Karpas-422 (cell line): ENCODE measurements at regions not wholly inside any gene's neighbourhood (a gene's known extent, or its start where the extent isn't known, plus 50 kb on each side); places are given as distances from the start of the nearest gene placed in this dataset.

Experiments
- DNase-seq: peaks from one replicate; pipeline ENCODE4 v3.0.0-alpha.2; 2015
- H2AFZ ChIP-seq: fragments of 200-600 bp; sonication (generic); 2 replicates; pipeline ENCODE4 v1.6.1; 2014; ENCODE audit warnings: antibody characterized with exemption, low read length, mixed read lengths
- H3K27ac ChIP-seq: fragments of 200-600 bp; sonication (generic); 2 replicates; pipeline ENCODE4 v1.5.1; 2014; ENCODE audit warnings: mild to moderate bottlenecking, low read length, moderate library complexity
- H3K27me3 ChIP-seq: fragments of 200-600 bp; sonication (generic); 2 replicates; pipeline ENCODE4 v1.6.1; 2014; ENCODE audit warnings: low read length, mixed read lengths
- H3K36me3 ChIP-seq: fragments of 200-600 bp; sonication (generic); 2 replicates; pipeline ENCODE4 v1.6.1; 2014; ENCODE audit warnings: low read length, mixed read lengths; ENCODE audit not compliant: insufficient read depth
- H3K4me1 ChIP-seq: fragments of 200-600 bp; sonication (generic); 2 replicates; pipeline ENCODE4 v1.6.1; 2014; ENCODE audit warnings: mild to moderate bottlenecking, low read length, mixed read lengths
- H3K4me2 ChIP-seq: fragments of 200-600 bp; sonication (generic); 2 replicates; pipeline ENCODE4 v1.6.1; 2014; ENCODE audit warnings: low read length, low read depth, mild to moderate bottlenecking; ENCODE audit not compliant: poor library complexity, severe bottlenecking
- H3K4me3 ChIP-seq: fragments of 200-600 bp; sonication (generic); 2 replicates; pipeline ENCODE4 v1.5.1; 2014; ENCODE audit warnings: mild to moderate bottlenecking, antibody characterized with exemption, low read length, mixed read lengths
- H3K79me2 ChIP-seq: fragments of 200-600 bp; sonication (generic); 2 replicates; pipeline ENCODE4 v1.6.1; 2014; ENCODE audit warnings: mild to moderate bottlenecking, low read length, mixed read lengths
- H3K9ac ChIP-seq: fragments of 200-600 bp; sonication (generic); 2 replicates; pipeline ENCODE4 v1.6.0; 2014; ENCODE audit warnings: low read length
- H3K9me2 ChIP-seq: fragments of 200-600 bp; sonication (generic), shearing (Covaris generic); replicated peaks from 2 replicates; pipeline ENCODE4 v1.6.0; 2014; ENCODE audit warnings: mild to moderate bottlenecking, low read length, moderate library complexity; ENCODE audit not compliant: insufficient read depth
- H3K9me3 ChIP-seq: fragments of 300-700, 200-600 bp; sonication (generic); 2 replicates; pipeline ENCODE4 v1.6.1; 2014; ENCODE audit warnings: low read length, mixed read lengths
- H4K20me1 ChIP-seq: fragments of 200-600 bp; sonication (generic); 2 replicates; pipeline ENCODE4 v1.6.1; 2014; ENCODE audit warnings: mild to moderate bottlenecking, antibody characterized with exemption, low read length, low read depth; ENCODE audit not compliant: insufficient read depth

DNA sequence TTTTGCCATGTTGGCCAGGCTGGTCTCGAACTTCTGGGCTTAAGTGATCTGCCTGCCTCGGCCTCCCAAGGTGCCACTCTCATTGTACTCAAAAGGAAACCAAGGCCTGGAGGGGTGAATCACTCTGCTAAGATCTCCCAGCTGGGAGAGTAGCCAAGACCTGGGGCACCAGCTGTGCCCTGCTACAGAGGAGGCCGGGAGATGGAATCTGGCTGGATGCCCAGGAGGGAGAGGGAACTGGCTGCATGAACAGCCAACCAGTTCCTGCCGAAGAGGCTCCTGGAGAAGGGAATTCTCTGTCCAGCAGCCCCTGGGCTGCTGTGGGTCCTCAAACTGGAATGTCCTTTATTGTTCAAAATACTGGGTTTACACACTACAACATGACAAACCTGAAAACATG is 238.7 kb upstream of the CIBAR2 start:
- Histone ChIP-seq H3K27me3 (no peaks in the 10 kb centered on the region), H4K20me1 (no peaks in the 10 kb centered on the region), H3K4me2 (no peak overlapping the region), H3K79me2 (no peaks in the 10 kb centered on the region), H3K4me3 (no peak overlapping the region), H3K9me3 (no peaks in the 10 kb centered on the region), H3K36me3 (no peaks in the 10 kb centered on the region), H3K4me1 (no peaks in the 10 kb centered on the region), H2AFZ (no peak overlapping the region), H3K27ac (no peak overlapping the region), H3K9ac (no peak overlapping the region), H3K9me2 (no peaks in the 10 kb centered on the region)
- no peak for DNase-seq

DNA sequence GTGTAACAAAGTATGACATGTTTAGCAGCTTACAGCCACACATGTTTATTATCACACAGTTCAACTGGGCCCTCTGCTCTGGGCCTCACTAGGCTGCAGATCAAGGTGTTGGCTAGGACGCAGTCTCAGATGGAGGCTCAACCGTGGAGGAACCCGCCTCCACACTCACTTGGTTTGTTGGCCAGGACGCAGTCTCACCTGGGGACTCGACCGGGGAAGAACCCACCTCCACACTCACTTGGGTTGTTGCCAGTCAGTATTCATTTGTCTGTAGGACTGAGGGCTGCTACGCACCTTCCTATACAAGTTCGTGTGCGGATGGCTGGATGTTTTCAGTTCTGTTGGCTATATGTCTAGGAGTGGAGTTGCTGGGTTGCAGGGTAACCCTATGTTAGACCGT is 240.7 kb upstream of the CIBAR2 start:
- no peaks in the 10 kb centered on the region for H3K9me3 ChIP-seq
- H3K79me2 ChIP-seq, result no peaks in the 10 kb centered on the region
- no peak overlapping the region for H3K9ac ChIP-seq
- H3K4me1 ChIP-seq, result no peaks in the 10 kb centered on the region
- no peak overlapping the region for H3K4me3 ChIP-seq
- H3K27me3 ChIP-seq, result no peaks in the 10 kb centered on the region
- no peaks in the 10 kb centered on the region for H4K20me1 ChIP-seq
- H2AFZ ChIP-seq, result no peak overlapping the region
- no peaks in the 10 kb centered on the region for H3K36me3 ChIP-seq
- H3K27ac ChIP-seq, result no peak overlapping the region
- no peak for DNase-seq
- H3K9me2 ChIP-seq, result no peaks in the 10 kb centered on the region
- H3K4me2 ChIP-seq, result no peak overlapping the region

DNA sequence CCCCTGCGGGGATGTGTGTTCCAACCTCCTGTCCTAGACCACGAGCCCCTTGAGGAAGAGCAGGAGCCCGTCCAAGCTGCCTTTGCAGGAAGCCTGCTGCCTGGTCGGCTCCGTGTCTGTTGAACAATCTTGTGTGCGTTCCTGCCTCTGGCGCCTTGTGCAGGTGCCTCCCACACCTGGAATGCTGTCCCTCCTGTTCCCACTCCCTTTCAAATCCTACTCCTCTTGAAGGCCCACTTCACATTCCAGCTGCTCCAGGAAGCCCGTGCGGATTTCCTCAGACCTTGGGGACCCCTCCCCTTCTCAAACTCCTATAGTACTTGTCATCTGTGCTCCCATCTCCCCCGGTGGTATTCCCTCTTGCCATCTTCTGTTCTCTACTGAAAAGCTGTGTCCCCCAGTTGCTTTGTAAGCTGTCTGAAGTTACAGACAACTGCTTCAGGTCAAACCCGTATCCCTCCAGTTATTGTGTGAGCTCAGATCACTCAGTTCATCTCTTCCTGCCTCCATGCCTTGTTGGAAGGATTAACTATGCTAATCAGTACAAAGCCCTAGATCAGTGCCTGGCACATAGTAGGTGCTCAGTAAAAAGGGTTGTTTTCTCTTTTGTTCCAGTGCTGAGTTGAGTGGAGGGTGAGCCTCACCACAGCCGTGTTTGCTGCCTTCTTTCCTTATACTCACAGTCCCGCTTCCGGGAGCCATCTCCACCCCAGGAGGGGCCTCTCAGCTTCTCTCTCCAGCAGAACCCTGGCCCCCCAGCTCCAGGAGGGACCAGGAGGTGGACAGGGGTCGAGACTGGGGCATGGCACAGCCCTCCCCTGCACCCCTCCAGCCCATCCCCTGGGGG is 241.8 kb upstream of the CIBAR2 start:
- no peak overlapping the region for H3K4me2 ChIP-seq
- no peaks in the 10 kb centered on the region for H3K27me3 ChIP-seq
- no peak overlapping the region for H3K4me3 ChIP-seq
- no peaks in the 10 kb centered on the region for H3K79me2 ChIP-seq
- H3K9ac ChIP-seq, result no peak overlapping the region
- H3K27ac ChIP-seq, result no peak overlapping the region
- no peaks in the 10 kb centered on the region for H3K9me2 ChIP-seq
- H3K36me3 ChIP-seq, result no peaks in the 10 kb centered on the region
- no peaks in the 10 kb centered on the region for H3K4me1 ChIP-seq
- no peaks in the 10 kb centered on the region for H3K9me3 ChIP-seq
- no peak for DNase-seq
- no peak overlapping the region for H2AFZ ChIP-seq
- H4K20me1 ChIP-seq, result no peaks in the 10 kb centered on the region

DNA sequence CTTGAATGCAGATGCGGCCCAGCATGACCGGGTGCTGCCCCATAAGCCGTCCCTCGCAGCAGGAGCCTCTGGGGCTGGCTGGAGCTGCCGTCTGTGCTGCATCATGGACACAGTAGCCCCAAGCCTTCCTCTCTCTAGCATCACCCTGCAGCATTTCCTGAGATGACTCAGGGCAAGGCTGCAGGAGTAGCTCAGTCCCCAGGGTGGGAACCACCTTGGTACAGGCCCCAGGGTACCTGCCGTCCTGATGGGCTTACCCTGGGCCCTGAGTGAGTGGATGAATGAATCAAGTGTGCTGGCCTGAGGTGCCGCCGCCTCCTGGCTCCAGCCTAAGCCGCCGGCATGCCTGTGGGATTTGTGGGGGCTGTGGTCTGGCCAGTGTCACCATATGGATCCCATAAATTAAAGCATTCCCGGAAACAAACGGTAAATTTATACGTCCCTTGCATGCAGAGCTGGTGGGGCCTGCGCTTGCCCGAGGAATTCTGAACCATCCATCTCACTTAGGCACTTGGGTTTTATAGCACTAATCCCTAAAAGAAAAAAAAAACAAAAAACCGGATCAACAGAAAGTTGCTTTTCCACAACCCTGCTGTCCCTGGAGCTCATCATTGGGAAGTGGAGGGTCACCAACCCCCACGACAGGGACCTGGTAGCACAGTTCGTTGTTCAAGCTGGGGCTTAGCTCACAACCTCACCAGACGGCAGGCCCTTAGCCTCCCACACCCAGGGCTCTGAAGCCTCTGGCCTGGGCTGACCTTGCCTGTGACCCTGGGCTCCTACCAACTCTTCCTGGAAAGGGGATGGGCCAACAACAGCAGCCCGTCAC is 242.6 kb upstream of the CIBAR2 start:
- Histone ChIP-seq H3K9me3 (no peaks in the 10 kb centered on the region), H3K4me2 (no peak overlapping the region), H3K27ac (no peak overlapping the region), H2AFZ (no peak overlapping the region), H3K9ac (no peak overlapping the region), H3K36me3 (no peaks in the 10 kb centered on the region), H3K27me3 (no peaks in the 10 kb centered on the region), H3K4me1 (no peaks in the 10 kb centered on the region), H3K79me2 (no peaks in the 10 kb centered on the region), H3K9me2 (no peaks in the 10 kb centered on the region), H3K4me3 (no peak overlapping the region), H4K20me1 (no peaks in the 10 kb centered on the region)
- no peak for DNase-seq

DNA sequence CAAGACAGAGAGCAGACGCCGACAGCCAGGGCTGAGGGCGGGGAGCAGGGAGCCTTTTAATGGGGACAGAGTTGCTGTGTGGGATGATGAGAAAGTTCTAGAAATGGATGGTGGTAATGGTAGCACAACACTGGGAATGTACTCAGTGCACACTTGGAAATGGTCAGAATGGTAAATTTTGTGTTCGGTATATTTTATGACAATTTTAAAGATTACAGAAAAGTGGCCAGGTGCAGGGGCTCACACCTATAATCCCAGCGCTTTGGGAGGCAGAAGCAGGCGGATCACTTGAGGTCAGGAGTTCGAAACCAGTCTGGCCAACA is 243.2 kb upstream of the CIBAR2 start:
- no peak overlapping the region for H3K27ac ChIP-seq

DNA sequence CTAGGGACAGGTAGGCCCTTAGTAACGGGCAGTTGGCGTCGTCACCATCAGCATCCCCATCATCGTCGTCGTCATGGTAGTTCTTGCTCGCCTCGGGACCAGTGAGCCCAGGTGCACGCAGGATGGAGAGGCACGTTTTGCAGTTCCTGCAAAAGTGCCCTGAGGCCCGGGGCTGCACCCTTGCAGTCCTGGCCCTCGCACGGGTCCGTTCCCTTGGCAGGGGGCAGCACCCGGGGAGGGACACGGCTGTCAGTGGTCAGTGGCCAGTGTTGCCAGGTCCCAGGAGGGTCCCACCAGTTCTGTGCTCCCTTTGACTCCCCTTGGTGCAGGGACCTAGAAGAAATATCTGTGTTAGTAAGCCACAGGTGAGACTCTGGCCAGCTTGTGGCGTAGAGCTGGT is 243.9 kb upstream of the CIBAR2 start:
- no peak overlapping the region for H2AFZ ChIP-seq
- H3K9me2 ChIP-seq, result no peaks in the 10 kb centered on the region
- H4K20me1 ChIP-seq, result peaks cover 4% of the 10 kb centered on the region; the same call in 1 of the 2 replicates
- no peak for DNase-seq
- no peaks in the 10 kb centered on the region for H3K79me2 ChIP-seq
- no peak overlapping the region for H3K27ac ChIP-seq
- H3K9me3 ChIP-seq, result no peaks in the 10 kb centered on the region
- H3K4me2 ChIP-seq, result no peak overlapping the region
- no peaks in the 10 kb centered on the region for H3K27me3 ChIP-seq
- H3K9ac ChIP-seq, result no peak overlapping the region
- no peaks in the 10 kb centered on the region for H3K4me1 ChIP-seq
- H3K36me3 ChIP-seq, result no peaks in the 10 kb centered on the region
- H3K4me3 ChIP-seq, result no peak overlapping the region

More for the DNA sequence above, 243.2 kb upstream of the CIBAR2 start:
- no peak overlapping the region for H3K9ac ChIP-seq
- H3K4me2 ChIP-seq, result no peak overlapping the region
- no peak for DNase-seq
- H3K36me3 ChIP-seq, result no peaks in the 10 kb centered on the region
- H3K27me3 ChIP-seq, result no peaks in the 10 kb centered on the region
- H3K9me2 ChIP-seq, result no peaks in the 10 kb centered on the region
- H4K20me1 ChIP-seq, result no peaks in the 10 kb centered on the region
- H3K79me2 ChIP-seq, result no peaks in the 10 kb centered on the region
- H3K4me3 ChIP-seq, result no peak overlapping the region
- H2AFZ ChIP-seq, result no peak overlapping the region
- no peaks in the 10 kb centered on the region for H3K4me1 ChIP-seq
- no peaks in the 10 kb centered on the region for H3K9me3 ChIP-seq

DNA sequence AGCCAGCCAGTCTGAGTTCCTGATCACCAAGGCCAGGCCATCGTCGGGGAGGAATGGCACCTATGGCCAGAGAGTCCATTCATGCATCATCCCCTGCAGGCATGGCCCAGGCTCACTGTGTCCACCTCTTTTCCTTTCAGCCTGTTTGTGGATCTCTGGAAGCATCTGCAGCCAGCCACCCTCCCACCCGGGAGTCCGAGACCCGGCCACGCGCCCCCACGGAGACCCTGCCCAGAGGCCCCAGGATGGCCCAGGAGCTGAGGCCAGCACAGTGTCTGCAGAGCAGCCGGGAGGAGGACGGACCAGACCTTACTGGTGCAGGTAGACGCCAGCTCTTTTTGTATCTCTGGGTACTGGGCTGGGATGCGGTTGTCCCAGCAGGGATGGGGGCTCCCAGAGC is 245.1 kb upstream of the CIBAR2 start:
- Histone ChIP-seq H3K9me3 (no peaks in the 10 kb centered on the region), H3K4me1 (no peaks in the 10 kb centered on the region), H3K79me2 (no peaks in the 10 kb centered on the region), H3K9me2 (no peaks in the 10 kb centered on the region), H3K27ac (no peak overlapping the region), H3K9ac (no peak overlapping the region), H3K36me3 (no peaks in the 10 kb centered on the region), H4K20me1 (peaks cover 4% of the 10 kb centered on the region; the same call in 1 of the 2 replicates), H3K4me3 (no peak overlapping the region), H2AFZ (no peak overlapping the region), H3K27me3 (no peaks in the 10 kb centered on the region), H3K4me2 (no peak overlapping the region)
- no peak for DNase-seq

DNA sequence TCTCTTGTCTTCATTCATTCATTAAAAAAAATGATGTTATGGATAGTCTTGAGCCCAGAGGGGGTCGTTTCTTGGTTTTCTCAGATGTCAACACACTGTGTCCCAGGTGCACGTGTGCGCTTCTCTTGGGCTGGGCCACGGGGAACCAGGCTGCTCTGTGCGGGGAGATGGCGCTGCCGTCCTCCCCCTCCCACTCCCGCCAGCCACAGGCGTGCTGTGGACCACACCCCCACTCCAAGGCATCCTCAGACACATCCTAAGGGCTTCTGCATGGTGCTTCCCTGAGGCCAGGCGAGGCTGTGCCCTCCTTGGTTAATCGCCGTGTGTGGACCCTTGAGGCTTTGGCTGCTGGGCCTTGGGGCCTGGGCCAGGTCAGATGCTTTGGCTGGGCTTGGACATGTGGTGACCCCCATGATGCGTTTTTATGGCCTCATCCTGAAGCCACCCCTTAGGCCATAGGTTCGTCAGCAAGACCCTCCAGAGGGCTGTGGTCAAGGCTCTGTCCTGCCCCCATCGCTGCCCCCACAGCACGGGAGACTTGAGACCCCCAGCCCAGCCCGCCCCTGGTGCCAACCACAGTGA is 245.7 kb upstream of the CIBAR2 start:
- Histone ChIP-seq H3K4me3 (no peak overlapping the region), H3K9me3 (no peaks in the 10 kb centered on the region), H3K27me3 (no peaks in the 10 kb centered on the region), H3K79me2 (no peaks in the 10 kb centered on the region), H3K27ac (no peak overlapping the region), H3K9me2 (no peaks in the 10 kb centered on the region), H3K4me2 (no peak overlapping the region), H3K36me3 (no peaks in the 10 kb centered on the region), H3K4me1 (no peaks in the 10 kb centered on the region), H4K20me1 (peaks cover 4% of the 10 kb centered on the region; the same call in 1 of the 2 replicates), H2AFZ (no peak overlapping the region), H3K9ac (no peak overlapping the region)
- no peak for DNase-seq
